HG03135 (cell line): ENCODE measurements at regions not wholly inside any gene's neighbourhood (a gene's known extent, or its start where the extent isn't known, plus 50 kb on each side); places are given as distances from the start of the nearest gene placed in this dataset.
A peak's percentile ranks its signal among the peaks of the same experiment; 100 is the strongest.

ENCODE experiments used
- ATAC-seq: cut with Tn5 transposase; IDR thresholded peaks from one replicate; pipeline ENCODE4 v1.9.1; 2021; ENCODE audit warnings: mild to moderate bottlenecking, moderate library complexity; ENCODE audit not compliant: unreplicated experiment

DNA sequence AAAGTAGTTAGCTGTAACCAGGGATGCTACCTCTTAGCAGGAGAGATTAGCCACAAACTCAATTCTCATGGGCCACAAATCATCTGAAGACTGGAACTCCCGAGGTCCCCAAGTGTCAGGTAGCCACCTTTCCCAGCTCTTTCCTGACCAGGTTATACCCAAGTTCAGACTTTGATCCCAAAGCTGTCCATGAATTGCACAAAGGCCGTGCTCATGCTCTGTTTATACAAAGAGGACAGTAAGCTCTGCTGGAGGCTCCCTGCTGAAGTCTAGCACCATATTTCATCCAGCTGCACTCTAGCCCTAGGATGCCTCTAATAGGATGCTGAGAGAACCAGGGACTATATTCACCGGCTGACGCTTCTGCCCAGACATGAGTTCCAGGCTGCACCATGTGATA is 271.0 kb upstream of the ADAMTSL1 start:
- no peak for ATAC-seq

DNA sequence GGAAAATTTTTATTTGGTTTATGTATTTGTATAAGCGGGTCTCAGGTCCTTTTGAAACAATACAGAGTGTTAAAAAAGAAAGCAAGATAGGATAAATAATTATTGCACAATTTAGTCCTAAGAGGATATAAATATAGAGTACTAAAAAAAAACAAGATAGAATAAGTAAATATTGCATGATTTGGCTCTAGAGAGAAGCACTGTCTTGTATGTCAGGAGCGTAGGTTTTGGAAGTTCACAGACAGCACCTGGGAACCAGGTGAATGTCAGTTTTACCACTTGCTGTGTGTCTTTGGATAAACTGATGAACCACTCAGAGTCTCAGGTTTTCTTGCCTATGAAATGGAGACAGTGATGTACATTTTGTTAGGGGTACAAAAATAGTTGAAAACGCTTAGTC is 266.2 kb upstream of the ADAMTSL1 start:
- no peak for ATAC-seq

DNA sequence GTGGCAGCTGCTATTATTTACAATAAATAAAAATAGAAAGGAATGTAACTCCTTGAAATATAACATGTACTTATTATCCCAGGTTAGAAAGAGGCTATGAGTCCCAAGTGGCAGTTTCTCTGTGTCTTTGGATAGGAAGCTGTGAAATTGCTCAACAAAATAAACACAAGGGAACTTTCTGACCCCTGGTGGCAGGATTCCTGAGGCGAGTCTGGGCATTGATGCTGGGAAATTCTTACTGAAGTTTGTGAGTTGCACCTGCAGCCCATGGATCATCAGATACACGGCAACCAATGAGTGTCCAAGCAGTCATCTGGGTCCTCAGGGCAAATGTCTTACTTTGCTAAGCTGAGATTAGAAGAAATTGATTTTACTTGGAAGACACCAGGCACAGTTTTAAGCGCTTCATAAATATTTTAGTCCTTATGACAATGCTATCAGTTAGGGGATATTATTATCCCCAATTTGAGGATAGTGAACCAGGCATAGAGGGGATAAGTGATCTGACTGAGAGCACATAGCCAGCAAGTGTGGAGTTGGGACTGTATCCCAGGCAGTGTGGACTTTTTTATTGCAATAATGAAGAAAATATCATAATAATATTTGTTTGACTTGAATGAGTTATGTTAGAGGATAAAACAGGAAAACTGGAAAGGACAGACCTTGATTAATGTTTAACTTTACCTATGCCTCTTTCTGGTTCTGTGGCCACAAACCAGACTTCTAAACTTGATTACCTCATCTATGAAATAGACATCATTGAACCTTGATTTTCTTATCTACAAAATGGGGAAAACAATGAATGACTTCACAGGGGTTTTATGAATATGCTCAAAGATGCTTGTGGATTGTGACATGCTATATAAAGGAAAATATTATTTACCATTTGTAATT is 265.5 kb upstream of the ADAMTSL1 start:
- ATAC-seq, result no peak

DNA sequence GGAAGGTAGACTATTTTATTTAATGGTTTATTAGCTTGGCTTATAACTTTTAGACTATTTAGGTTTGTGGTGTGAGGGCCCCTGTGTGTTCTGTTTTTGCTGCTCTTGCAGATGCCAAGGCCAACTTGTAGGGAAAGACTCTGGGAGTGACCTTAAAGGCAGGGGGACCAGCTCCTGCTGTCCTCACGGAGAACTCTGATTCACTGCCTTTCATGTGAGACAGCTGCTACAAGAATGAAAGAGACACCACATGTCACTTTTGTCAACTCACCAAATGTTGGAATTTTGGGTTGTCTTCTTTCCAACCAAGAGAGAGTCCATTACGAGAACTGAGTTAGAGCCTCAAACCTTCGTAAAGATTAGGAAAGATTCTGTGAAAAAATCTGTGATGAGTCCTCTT is 258.3 kb upstream of the ADAMTSL1 start:
- ATAC-seq, result no peak

DNA sequence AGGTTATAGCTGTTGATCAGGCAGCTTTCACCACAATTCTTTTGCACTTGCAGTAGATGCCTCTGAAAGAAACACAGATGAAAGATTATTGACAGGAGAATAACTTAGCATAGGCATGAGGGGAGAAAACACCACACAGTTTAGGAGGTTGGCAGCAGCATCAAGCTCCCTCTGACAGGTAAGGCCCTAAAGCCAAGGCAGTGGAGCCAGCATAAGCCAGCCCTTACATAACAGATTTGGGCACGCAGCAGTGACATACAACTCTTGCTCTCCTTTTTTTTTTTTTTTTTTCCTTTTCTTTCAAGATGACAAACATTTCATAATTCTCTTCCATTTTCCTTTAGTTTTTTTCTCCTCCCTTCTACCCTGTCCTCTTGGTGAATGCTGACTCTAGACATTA is 257.6 kb upstream of the ADAMTSL1 start:
- no peak for ATAC-seq

DNA sequence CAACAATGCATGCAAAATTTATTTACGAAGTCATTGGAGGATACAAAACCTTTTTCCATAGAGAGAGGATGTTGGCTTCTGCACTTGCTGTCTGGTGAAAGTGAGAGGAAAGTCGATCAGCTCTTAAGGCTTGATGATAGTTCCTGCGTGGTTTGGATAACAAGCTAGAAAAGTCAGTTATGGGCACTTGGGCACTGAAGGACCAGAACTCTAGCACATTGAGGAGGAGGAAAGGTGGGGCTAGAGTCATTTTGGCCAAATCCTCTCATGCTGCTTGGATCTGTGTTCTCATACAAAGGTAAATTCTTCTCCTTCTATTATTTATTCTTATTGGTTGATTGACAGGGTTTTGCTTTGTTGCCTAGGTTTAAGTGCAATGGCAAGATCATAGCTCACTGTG is 245.9 kb upstream of the ADAMTSL1 start:
- ATAC-seq, result no peak

DNA sequence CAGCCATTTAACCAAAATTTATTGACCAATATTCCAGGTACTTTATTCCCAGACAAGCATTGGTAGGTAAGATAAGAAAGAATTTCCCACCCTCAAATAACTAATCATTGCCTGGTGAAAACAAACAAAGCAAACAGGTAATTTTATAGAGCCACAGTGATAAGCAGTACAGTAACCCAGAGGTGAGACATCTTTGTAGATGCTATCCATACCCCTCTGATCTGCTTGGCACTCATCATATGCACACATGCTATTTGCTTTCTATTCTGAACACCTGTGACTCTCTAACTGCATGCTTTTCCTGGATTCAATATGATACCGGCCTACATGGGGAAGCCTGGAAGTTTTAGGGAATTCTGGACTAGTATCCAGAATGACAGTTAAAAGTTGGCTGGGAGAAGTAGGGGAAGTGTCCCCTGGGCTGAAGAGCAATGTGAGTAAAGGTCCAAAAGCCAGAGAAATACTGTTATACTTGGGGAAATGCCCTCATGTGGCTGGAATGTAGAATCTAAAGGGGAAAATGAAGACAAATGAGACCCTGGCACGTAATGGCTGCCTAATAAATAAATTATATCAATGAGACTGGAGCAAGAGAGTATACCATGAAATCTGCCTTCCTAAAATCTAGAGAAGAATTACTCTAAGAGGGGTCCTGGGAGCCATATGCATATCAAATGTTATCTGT is 243.8 kb upstream of the ADAMTSL1 start:
- no peak for ATAC-seq

DNA sequence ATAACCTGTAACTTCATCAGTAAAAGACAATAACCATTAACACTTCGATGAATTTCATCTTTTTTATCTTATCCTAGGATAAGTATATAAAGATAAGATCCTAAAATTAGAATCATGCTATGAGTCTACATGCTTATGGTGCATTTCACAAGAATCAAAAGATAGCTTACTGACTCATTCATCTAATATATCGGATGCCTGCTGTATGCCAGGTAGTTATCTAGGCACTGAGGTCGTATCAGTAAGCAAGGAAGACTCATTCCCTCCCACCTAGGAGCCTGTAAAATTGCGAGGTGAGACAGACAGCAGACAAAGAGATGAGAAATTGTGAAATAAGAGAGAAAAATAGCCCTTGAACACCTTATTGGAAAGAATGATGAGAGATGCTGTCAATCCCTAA is 240.6 kb upstream of the ADAMTSL1 start:
- no peak for ATAC-seq

DNA sequence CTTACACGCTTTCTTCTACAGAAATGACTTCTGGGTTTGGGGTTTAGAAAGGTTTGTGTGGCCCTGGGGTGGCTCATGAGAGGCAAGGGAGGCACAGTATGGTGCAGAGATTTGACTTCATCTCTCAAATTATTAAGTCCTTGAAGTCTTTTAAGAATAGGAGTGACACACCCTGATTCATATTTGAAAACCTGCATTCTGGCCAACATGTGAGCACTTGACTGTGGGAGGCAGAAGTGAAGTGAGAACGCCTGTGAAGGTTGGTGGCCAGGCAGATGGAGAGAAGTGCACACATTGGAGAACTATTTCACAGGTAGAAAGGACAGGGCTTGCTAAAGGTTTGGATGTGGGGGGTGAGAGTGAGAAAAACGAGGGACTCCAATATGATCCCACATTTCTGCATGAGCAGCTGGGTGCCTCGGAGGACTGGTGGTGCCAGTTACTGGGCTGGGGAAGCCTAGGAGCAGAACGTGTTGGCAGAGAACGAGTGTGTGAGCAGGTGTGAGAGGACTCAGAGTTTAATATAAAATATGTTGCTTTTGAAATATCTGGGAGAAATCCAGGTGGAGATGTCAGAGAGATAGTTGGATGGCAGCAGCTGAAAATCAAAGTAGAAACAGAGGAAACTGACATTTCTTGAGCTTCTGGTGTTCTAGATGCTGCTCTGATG is 240.0 kb upstream of the ADAMTSL1 start:
- ATAC-seq, result no peak

DNA sequence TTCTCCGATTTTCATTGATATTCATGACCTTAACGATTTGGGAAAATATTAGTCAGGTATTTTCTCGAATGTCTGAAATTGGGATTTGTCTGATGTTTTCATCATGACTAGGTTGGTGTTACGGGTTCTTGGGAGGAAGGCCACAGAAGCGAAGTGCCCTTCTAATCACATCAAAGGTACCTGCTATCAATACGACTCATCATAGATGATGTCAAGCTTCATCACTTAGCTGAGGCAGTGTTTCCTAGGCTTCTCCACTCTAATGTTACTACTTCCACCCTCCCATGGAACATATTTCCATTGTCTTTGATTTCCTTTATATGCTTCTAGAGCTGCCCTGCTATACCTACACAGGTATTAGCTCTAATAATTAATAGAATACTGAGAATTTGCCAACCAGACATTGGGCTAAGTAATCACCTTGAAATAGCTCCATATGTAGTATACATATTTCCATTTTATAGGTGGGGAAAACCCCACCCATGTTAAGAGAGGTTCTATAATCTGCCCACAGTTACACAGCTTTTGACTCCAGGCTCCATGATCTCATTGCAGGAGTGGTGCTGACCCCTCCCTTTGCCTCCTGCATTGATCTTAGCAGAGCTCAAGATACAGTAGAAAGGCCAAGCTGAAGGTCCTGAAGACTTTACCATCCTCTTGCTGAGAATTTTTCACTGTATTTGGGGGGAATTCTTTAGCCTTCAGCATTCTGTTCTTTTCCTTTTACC is 238.6 kb upstream of the ADAMTSL1 start:
- ATAC-seq, result no peak

DNA sequence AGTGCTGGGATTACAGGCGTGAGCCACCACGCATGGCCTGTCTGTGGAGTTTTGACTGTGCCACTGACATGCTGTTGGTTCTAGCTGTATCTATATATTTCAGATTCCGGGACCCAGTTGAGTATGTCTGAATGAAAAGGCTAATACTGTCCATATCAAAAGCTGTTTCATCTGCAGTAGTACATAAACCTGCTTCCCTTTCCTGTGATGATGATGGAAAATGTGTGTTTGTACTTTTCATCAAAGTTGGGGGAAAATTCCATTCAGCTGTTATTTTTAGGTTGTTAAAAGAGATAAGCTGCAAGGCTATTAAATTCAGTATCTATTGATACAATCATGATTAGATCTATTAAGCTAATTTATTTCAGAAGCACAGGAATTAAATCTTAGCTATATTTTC is 237.6 kb upstream of the ADAMTSL1 start:
- no peak for ATAC-seq

DNA sequence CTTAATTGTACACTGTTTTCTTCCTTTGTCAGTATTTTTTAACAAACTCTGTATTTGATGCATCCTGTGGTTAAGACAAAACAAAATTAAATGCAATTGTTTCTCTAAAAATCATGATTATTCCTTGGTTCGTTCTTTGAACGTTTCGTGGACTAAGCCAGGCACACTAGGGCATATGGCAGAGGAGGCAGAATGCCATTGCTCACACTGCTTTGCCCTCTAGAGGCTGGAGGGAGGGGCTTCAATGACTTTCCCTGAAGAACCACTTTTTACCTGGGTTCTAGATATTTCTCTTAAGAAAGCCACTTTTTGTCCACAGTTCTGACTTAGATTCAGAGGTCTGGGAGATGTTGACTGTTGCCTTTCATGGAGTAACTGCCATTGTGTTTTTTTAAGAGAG is 236.2 kb upstream of the ADAMTSL1 start:
- ATAC-seq, result no peak

DNA sequence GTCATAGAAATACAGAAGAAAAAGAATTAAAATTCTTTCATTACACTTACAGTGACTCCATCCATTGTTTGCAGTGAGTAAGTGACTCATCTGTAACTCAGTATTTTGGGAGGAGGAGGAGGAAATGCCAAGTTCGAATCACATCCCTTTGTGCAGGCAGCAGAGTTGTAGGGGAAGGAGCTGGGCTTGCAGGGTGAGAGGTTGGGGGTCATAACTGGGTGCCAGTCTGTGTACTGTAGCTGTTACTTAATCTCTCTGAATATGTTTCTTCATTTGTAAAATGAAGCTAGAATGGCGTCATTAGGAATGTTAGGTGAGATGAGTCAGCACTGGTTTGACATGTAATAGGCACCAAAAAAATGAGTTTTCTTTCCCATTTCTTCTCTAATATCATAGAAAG is 235.7 kb upstream of the ADAMTSL1 start:
- no peak for ATAC-seq

DNA sequence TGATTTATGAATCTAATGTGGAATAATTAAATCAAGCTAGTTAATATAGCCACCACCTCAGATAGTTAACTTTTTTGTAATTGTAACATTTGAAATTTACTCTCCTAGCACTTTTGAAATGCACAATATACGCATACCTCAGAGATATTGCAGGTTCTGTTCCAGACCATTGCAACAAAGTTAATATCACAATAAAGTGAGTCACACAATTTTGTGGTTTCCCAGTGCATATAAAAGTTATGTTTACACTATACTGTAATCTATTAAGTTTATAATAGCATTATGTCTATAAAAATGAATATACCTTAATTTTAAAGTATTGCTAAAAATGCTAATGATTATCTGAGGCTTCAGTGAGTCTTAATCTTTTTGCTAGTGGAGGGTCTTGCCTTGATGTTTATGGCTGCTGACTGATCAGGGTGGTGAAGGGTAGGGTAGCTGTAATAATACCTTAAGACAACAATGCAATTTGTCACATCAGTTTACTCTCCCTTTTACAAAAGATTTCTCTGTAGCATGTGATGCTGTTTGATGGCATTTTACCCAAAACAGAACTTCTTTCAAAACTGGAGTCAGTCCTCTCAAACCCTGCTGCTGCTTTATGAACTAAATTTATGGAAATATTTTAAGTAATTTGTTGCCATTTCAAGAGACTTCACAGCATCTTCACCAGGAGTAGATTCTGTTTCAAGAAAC is 235.1 kb upstream of the ADAMTSL1 start:
- ATAC-seq, result no peak

DNA sequence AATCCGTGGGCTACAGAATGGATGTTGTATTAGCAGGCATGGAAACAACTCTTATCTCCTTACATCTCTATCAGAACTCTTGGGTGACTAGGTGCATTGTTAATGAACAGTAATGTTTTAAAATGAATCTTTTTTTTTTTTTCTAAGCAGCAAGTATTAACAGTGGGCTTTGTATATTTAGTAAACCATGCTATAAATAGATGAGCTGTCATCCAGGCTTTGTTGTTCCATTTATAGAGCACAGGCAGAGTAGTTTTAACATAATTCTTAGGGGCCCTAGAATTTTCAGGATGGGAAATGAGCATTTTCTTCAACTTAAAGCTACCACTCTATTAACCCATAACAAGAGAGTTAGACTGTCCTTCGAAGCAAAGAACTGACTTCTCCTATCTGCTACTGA is 233.7 kb upstream of the ADAMTSL1 start:
- ATAC-seq, result no peak

DNA sequence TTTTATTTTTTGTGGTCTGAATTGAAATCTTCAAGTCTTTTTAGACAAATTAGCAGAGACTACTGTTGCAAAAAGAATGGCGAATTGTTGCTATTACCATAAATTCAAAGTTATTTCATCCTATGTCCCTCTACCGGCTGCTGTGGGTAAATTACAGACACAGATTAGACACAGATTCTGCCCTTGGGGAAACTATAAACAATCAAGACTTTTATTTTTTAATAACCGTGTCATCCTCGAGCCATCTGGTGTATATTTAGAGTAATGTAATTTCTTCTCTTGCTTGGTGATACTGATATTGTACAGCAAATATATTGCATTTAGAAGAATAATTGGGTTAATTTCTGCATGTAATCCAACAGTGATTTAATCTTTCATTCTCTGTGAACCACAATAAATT is 228.0 kb upstream of the ADAMTSL1 start:
- ATAC-seq, result no peak

DNA sequence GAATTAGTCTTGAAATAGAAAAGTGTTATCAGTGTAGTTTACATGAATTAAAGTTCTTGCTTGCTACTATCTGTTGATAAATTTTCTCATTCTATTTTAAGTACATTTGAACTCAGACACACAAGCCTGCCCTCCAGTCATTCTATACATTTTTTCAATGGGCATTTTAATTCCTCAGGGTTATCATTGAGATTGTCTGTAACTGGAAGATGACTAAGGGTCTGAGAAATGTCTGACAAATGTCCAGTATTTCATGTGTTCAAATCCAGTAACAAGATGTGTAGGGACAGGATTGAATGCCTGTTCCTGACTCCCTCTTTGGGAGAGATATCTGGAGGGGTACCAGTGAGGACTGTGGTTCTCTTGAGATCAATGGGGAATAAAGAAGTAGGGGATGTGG is 223.9 kb upstream of the ADAMTSL1 start:
- no peak for ATAC-seq

DNA sequence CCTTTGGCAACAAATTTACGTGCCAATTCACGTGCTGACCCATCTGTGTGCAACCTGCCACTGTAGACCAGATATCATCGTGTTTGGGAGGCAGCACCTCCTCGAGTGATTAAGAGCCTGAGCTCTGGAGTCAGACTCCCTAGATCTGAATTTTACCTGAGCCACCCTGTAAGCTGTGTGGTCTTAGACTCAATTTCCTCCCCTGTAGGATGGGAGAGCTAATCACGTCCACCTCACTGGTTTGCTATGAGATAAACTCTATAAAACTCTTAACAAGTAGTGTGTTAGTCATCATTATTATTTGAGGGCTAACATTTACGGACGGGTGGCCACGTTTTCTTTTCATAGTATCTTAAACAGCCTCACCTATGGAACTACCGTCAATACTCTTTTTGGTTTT is 220.0 kb upstream of the ADAMTSL1 start:
- no peak for ATAC-seq

DNA sequence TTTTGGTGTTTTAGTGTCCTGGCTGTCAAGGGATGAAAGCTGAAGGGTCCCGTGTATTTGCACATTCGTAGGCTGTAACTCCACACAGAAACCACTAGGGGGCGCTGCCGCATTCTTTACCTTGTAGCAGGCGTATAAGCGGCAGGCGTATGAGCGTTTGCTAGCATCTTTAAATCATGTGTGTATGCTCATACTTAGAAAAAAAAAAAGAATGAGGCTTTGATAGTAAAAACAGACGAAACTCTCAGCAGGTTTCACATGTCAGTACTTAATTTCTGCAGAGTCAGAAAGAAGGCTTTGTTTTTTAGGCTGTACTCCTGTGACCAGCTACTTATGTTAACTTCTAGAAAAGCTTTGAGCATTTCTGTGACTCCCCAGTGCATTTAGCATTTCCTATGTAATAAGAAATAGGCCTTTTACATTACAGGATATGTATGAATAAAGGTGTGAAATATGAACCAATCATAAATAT is 218.8 kb upstream of the ADAMTSL1 start:
- ATAC-seq, result peak; percentile 91

DNA sequence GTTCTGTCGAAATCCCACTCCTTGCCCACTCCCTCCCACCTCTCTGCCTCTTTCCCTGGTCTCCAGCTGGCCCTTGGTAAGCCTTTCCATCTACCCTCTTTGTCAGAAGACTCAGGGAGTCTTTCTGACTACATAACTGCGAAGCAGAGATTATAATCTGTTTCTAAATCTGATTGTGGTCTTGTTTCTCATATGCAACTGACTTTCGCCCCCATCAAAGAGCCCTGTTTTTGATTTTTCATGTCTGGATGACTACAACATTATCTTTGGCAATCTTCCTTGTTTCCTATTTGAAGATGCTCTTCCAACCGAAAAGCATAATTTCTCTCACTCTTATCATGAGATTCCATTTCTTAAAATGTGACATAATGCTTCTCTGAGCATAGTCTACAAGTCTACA is 218.2 kb upstream of the ADAMTSL1 start:
- ATAC-seq, result no peak

DNA sequence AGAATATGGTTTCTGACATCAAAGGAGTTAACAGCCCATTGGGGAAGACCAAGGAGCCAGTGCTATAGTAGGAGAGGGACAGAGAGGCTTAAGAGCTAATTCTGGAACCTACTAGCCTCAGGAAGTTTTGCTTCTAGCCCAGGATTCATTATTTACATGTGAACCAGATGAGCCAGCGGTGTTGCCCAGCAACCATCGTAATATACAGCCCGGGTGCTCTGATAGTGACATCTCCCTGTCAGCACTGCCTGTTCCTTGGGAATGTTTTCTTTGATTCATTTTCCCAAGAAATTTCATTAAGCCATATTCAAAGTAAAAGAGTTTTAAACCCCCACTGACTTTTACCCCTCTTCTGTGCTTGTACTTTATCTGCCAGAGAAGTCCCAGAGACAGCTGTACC is 217.4 kb upstream of the ADAMTSL1 start:
- no peak for ATAC-seq
